GM19328 (cell line): ENCODE measurements at regions not wholly inside any gene's neighbourhood (a gene's known extent, or its start where the extent isn't known, plus 50 kb on each side); places are given as distances from the start of the nearest gene placed in this dataset.
"Not testable (repeated sequence)": the region's sequence is repeated elsewhere in the genome, so short reads cannot be mapped to it uniquely, and the experiment has no call there.

Experiments
- ATAC-seq: cut with Tn5 transposase; IDR thresholded peaks from one replicate; pipeline ENCODE4 v1.9.1; 2021; ENCODE audit warnings: mild to moderate bottlenecking, moderate library complexity; ENCODE audit not compliant: unreplicated experiment

DNA sequence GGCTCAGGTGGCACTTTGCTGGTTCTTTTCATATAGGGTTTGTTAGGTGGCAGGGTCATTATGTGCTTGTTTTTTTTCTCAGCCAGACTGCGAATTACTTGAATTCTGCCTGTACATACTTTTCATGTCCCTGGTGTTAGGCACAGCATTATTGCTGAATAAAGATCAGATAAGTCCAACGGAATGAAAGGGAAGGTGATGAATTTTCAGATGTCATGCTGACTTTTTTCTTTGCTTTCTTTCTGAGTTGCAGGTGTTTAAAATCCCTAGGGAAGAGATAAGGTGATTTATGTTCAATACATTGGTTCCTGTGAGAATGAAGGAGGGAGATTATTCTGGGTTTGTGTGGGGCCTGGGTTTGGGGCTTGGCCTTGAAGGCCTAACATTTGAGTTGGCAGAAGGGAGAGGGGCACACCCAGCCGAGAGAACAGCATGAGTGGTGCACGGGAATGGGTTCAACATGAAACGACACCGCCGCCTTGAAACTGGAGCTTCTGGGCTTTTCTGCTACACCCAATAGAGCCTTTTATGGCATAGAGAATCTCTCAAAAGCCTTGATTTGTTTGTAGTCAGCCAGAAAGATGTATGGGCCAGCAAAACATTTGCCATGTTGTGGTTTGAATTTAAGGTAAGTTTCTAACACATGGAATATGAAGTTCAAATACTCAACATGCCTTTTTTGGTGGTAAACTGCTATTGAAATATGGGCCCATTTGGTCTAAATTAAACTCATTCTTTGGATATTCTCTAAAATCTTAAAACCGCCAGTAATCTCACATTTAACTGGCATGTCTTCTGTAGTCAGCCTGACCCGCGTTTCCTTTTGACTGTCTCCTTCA lies 477.0 kb downstream of the PCNX1 start:
- ATAC-seq = no peak

DNA sequence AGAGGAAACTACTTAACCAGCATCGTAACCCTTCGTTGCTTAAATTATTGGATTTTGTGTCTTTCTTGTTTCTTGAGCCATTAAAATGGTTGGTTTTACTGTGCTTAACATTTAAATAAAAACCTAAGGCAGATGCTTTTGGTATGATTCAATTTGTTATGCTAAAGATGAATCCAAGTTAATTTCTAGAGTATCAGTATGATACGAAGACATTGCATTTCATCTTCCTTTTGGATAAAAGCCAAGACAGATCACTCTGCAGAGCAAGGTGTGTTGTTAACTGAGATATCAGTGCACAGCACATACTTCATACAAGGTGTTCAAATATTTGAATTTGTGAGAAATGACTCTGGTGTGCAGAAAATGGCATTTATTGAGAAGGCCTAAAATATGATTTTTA lies 480.5 kb downstream of the PCNX1 start:
- ATAC-seq = no peak

DNA sequence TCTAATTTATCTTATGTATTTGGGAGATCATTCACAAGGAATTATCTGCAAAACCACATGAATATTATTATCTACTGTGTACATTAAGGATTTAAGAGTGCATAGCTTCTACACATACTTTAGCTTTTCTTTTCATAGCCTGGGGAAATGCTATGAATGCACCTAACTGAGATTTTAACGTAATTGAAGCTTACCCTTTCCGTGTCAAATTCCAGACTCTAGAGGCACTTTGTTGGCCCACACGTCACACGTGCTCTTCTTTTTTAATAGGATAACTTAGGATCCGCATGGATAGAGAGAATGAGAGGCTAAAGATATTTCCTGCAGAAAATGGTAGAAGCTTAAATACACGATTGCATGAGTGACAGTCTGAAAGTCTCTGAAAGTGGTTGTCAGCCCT lies 481.1 kb downstream of the PCNX1 start:
- no peak for ATAC-seq

DNA sequence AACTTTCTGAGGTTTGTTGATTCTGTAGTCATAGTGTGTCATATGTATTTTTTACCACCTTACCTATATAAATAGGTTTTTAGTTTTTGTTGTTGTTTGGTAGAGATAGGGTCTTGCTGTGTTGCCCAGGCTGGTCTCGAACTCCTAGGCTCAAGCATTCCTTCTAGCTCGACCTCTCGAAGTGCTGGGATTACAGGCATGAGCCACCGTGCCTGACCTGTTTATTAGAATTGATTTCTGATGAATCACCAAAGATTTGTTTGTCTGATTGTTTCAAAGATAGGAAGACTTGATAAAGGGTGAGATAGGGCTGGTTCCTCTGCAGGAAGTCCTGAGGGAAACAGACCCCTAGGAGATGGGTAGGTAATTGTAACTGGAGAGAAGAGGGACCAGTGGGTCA lies 481.6 kb downstream of the PCNX1 start:
- no peak for ATAC-seq

DNA sequence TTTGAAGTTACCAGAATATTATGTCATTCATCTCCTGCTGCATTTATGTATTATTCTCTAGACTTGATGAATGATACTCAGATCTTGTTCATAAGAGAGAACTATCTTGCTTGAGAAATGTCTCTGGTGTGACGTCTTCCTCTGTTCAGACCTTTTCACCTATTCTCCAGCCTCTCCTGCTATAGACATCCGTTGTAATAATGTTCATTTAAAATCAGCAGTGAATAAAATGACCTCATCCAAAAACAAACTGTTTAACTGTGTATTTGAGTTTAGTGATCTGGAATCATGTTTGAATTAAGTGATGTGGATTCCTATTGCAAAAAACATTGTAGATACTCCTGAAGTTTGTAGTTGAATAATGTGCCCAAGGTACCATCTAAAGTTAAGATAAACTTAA lies 487.1 kb downstream of the PCNX1 start:
- no peak for ATAC-seq

DNA sequence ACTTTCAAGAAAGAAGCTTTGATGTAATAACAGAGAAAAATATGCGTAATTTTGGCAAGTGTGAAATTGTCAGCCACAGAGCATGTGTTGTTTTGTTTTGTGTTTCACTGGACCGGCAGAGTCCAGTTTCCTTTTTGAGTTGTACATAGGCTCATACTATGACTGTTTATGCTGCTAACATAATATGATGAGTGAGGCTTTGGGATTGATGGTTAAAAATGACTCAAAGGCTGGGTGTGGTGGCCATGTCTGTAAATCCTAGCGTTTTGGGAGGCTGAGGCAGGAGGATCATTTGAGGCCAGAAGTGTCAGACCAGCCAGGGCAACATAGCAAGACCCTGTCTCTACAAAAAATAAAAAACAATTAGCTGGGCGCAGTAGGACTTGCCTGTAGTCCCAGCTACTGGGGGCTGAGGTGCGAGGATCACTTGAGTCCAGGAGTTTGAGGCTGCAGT lies 487.9 kb downstream of the PCNX1 start:
- no peak for ATAC-seq

DNA sequence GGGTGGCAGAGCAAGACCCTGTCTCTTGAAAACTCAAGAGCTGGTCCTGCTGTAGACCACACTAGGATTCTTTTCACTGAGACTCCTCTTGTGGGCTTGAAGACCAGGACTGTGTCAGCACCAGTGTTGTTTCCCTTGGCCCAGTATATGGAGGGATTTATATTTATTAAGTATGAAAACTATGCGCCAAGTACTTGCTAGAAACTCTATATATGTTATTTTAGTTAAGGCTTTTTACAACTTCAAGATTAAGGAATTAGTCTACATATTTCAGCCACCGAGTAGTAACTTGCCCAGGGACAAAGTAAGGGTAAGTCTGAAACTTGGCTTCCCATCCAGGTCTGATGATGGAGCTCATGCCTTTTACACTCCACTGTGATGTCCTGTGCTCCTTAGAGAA lies 488.4 kb downstream of the PCNX1 start:
- no peak for ATAC-seq

DNA sequence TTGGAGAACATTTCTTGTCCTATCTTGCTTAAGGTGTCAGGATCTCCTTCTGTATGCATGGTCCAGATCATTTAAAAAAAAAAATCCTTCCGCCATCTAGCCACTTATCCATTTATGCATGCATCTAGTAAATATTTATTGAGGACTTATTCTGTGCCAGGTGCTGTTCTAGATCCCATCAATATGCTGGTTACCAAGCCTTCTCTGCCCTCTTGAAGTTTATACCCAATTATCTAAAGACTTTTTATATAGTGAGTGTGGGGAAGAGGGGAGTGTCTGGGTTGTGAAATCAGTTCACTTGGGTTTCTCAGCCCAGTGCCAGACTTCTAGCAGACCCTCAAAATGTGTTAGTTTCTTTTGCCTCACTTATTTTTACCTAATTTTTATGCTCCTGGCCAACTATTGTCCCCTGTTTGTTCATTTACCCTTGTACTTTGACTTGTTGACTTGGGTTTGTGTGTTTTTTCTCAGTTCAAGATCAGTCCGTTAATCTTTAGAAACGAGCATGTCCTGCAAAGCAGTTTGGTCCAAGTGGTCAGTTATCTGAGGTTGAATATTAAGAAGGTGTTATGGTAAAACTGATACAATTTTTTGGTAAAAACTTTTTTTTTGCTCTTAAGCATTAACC lies 488.9 kb downstream of the PCNX1 start:
- no peak for ATAC-seq

DNA sequence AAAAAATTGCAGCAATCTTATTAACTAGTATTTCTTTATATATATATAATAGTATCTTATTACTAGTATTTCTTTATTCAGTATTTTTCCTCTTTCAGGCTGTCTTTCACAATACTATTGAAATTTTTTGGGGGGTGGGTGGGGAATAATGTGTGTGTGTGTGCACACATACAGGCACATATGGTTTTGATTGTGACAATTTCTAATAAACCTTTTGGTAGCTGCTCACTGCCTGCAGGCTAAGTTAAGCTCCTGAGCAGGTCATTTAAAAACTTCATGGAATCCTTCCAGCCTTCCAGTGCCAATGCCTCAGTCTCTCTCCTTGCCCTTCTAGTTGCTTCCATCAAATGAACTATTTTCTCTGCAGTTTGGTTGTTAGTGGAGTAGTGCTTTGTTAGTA lies 490.1 kb downstream of the PCNX1 start:
- ATAC-seq = no peak

DNA sequence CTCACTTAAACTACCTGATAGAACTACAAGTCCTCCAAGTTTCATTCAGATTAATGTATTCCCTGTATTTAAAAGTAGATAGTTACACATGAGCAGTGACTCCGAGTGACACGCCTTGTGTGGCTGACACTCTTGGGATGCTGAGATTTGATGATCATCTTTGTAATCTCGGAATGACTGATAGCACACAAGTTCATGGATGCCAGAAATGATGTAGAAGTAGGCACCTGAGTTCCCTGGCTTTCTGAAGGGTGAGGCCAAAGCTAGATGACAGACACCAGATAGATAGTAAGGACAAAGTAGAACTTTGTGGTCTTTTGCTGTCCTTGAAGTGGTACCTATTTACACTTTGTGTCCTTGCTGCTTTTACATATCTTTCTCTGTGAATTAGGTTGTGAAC lies 491.2 kb downstream of the PCNX1 start:
- no peak for ATAC-seq

DNA sequence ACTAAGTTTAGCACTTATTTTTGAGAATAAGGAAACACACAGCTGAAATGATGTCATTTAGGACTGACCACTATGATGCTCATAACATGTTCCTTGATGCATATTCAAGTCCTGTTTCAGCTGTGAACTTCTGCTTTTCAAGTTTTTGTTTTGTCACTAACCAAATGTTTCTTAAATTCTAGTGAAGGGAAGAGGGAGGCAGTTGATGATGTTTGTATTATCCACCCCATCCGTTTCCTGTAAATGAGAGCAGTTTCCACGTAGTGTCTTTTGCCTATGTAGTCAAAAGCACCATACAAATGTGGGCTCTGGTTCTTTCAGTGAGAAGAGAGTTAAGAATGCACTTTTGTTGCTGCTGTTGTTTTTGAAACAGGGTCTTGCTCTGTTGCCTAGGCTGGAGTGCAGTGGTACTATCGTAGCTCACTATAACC lies 491.8 kb downstream of the PCNX1 start:
- ATAC-seq = peak; percentile 67

DNA sequence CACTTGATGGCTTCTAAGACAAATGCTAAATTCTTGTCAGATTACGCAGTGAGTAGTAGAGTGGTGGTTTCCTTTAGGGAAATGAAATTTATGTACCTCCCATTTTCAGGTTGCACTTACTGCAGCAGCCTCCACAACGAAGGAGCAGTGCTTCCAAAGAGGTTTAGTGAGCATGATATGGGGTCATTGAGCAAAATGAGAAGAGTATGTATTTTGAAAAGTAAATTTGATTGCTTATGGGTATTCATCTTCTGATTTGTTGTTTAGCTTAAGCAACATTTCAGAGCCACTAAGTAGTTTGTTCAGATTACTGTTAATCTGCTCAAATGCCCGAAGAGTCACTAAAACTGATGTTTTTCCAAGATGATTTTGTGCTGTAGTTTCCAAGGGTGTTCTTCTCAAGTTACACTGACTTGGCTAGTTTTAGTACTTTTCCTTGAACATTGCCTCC lies 493.6 kb downstream of the PCNX1 start:
- ATAC-seq = no peak

DNA sequence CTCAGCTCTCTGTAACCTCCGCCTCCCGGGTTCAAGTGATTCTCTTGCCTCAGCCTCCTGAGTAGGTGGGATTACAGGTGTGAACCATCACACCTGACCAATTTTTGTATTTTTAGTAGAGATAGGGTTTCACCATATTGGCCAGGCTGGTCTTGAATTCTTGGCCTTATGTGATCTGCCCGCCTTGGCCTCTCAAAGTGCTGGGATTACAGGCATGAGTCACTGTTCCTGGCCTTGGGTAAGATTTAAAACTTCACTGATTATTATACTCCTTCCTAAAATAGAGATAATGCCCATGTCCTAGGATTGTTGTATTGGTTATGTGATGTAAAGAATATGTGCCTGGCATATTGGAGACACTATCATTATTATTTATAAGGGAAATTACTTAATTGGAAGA lies 495.2 kb downstream of the PCNX1 start:
- not testable (repeated sequence) for ATAC-seq

DNA sequence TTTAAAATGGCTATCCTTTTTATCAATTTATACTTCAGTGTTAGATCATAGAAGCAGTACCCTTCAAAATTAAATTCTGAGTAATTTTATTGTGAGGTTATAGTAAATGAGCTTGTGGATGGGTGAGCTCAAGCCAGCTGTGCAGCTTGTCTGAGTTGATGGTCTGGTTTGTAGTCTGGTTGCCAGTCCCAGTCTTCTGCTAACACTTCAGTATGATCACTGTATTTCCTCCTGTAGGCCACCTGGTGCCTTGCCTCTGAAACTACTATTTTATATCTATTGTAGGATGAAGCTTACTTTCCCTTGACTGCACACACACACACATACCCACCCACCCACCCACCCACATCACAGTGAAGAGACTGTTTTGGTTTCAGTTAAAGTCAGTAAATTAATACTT lies 496.4 kb downstream of the PCNX1 start:
- ATAC-seq = no peak

DNA sequence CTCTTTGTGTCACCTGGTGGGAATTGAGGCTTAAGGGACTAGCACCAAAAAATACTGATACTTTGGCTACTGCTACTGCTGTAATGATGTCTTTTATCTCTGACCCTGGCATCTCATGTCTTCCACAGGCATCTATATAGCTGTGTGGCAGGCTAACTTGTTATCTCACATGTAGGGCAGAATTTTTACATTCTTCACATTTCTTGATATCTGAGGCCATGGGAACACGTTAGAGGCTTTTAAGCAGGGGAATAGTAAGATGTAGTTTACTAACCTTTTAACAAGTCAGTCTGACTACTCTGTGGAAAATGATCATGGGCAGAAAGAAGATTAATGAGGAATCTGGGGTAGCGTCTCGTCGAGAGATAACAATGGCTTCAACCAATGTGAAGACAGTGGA lies 498.4 kb downstream of the PCNX1 start:
- no peak for ATAC-seq

DNA sequence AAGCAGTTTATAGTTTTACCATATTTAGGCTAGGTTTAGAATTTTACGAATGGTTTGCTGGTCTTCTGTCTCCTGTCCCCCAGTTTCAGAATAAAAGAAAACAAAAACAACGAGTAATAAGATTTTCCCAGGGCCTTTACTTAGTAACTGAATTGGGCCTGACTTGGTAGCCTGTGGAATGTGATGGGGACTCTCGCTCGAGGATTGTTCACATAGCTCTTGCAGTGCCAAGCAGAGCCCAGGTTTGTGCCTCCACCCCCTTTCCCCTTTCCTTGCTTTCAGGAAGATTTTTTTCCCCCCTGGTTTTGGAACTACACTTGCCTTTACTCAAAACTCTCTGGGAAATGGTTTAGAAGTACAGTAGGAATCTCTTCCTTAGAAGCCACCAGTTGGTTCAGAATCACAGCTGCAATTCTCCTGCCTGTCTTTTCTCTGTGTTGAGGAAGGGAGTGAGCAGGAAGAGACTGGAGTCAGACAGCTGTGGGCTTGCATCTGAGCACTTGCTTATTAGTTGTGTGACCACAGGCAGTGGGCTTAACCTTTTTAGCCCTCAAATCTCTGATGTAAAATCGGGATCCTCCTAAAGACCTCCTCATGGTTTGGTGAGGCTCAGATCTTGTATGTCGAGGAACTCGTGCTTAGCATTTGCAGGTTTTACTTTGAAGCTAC lies 501.2 kb downstream of the PCNX1 start:
- no peak for ATAC-seq

DNA sequence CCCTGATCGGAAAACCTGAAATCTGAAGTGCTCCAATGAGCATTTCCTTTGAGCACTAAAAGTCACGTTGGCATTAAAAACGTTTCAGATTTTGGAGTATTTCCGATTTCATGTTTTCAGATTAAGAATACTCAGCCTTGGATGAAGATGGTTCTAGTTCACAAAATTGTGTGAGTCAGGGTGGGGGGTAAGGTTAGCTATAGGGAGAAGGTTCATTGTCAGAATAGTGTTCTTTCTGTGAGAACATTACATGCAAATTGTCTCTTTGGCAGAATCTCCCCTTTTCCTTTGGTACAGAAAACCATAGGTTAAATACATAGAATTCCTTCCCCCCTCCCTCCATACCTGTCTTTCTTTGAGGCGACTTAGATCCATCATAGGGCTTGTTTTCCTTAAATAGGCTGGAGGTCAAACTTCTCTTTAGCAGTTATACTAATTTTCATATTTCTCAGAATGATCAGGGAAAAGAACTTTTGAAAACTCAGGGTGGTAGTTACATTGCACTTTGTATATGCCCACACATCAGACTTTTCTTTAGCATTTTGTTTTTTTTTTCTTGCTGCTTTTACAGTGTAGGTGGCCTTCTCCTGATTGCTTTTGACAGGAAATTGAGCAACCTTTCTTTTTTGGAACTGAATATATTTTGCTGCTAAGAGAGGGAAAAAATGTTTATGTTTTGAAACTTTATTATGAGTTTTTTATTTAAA lies 503.5 kb downstream of the PCNX1 start:
- ATAC-seq = no peak

DNA sequence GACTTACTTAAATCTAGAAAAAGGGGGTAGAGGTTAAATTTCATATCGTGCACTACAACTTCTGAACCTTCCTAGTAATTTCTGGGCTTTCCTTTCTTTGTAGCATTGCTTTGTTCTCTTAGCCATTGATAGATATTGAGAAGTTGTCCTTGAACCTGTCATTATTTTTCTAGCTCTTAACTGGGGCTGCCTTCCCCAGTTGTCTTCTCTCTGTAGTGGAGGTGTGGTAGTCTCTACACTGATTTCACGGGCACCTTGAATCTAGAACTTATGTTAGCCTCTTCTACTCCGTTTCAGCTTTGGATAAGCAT lies 504.0 kb downstream of the PCNX1 start:
- no peak for ATAC-seq

DNA sequence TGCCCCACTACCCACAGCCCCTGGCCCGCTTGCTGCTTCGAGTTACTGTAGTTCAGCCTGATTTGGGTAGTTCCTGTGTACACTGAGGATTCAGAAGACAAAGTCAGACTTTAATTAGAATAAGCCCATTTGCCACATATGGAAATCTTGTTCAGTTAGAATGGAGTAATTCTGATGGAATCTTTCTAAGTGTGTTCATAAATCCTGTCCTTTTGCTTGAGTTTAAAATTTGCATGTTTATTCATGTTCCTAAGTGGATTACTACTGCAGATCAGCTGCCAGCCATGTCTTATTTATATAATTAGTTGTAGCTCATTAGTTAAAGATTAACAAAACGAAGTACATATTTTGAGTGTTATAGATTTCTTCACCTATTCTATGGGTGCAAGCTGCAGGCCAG lies 504.5 kb downstream of the PCNX1 start:
- ATAC-seq = no peak

DNA sequence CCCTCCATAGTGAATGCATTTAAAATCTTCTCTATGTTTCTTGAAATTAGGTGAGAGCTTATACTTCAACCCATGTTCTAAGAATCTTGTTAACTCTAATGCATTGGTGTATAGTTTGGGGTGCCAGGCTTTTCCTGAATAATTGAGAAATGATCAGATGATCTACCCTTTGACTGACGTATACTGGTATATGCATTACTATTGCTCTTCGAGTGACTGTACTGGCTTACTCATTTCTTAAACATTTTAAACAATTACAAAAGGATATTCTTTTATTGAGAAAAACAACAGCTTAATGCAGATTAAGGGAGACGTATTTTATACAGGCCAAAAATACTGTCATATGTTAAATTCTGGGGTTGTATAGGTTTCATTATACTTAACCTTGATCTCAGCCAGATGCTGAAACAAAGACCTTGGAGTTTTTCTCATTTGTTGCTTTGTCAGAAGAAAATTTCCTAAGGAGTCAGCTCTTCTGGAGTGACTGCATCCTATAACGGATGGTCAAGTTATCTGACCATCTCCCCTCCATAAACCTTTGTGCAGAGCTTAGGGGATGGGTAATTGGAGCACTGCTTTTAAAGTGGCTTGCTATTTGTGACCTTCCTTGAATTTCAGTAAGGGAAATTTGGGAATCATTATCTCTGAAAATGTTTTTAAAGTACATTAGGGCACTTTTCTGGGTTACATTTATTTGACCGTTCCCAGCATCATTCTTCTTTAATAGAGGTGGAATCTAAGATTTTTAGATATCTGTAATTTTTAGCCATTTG lies 507.6 kb downstream of the PCNX1 start:
- no peak for ATAC-seq

DNA sequence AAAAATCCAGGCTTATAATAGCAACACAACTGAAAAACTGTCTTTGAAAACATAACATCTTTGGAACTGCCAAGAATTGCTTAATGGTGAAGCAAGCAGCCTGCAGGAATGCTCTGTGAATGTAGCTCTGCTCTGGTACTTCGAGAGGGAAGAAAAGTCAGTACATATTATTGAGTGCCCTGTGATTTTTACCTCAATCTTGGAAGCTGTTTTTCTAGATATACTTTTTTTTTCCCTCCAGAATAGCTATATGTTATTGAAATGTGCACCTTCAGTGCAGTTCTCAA lies 508.1 kb downstream of the PCNX1 start:
- no peak for ATAC-seq
